ENCODE measurements at regions not wholly inside any gene's neighbourhood (a gene's known extent, or its start where the extent isn't known, plus 50 kb on each side); places are given as distances from the start of the nearest gene placed in this dataset.
A peak's percentile ranks its signal among the peaks of the same experiment; 100 is the strongest.

DNA sequence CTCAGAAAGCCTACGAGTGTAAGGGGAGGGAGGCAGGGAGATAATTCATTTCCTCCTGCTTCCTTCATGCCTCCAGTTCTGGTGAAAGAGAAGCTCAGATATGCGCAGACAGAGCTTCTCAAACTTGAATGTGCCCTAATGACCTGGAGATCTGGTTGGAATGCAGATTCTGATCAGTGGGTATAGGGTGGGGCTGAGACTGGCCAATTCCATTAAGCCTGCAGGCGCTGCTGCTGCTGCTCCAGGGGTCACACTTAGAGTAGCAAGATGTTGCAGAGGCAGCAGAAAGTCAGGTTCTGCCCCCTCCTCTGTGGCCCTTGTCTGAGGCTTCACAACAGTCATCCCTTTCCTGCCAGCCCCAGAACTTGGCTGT, 161.0 kb downstream of the DHX35 start:
- Histone ChIP-seq H3K9me3 (no peaks in the 10 kb centered on the region), H3K36me3 (replicated peaks in 1 of 2; ENCODE audit: insufficient read depth in 1 of 2, low read depth in 2 of 2) (no peaks in the 10 kb centered on the region), H3K27me3 (no peaks in the 10 kb centered on the region), H3K4me3 (no peak overlapping the region), H3K27ac (no peak overlapping the region), H3K4me1 (no peaks in the 10 kb centered on the region)
- ATAC-seq, result no peak
- intact Hi-C loops (cut with DNase I), result no loop called here
- no peak for DNase-seq
- WGBS, 2 donors, result 62 to 63% methylated on average over 3 of the region's 3 CpGs
- no peak for TF ChIP-seq POLR2A (IDR thresholded peaks at IDR 0.05)
- TF ChIP-seq, protein P1, sequence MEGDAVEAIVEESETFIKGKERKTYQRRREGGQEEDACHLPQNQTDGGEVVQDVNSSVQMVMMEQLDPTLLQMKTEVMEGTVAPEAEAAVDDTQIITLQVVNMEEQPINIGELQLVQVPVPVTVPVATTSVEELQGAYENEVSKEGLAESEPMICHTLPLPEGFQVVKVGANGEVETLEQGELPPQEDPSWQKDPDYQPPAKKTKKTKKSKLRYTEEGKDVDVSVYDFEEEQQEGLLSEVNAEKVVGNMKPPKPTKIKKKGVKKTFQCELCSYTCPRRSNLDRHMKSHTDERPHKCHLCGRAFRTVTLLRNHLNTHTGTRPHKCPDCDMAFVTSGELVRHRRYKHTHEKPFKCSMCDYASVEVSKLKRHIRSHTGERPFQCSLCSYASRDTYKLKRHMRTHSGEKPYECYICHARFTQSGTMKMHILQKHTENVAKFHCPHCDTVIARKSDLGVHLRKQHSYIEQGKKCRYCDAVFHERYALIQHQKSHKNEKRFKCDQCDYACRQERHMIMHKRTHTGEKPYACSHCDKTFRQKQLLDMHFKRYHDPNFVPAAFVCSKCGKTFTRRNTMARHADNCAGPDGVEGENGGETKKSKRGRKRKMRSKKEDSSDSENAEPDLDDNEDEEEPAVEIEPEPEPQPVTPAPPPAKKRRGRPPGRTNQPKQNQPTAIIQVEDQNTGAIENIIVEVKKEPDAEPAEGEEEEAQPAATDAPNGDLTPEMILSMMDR (IDR thresholded peaks at IDR 0.05), result no peak

DNA sequence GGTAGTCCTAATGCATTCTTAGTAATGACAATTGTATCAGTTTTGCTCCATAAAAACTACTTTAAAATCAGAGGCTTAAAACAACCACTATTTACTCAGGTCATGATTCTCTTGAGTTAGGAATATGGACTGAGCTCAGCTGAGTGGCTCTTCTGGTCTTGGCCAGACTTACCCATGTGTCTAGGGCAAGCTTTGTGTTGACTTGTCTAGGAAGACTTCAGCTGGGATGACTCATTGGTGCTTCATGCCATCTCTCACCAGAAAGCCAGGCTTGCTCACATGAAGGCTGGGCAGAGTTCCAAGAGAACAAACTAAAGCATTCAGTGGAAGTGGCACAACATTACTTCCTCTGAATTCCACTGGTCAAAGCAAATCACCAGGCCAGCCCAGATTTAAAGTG, 155.3 kb downstream of the DHX35 start:
- Histone ChIP-seq H3K4me3 (no peak overlapping the region), H3K4me1 (peaks cover under 1% of the 10 kb centered on the region), H3K9me3 (no peaks in the 10 kb centered on the region), H3K27me3 (no peaks in the 10 kb centered on the region), H3K27ac (no peak overlapping the region), H3K36me3 (replicated peaks in 1 of 2; ENCODE audit: insufficient read depth in 1 of 2, low read depth in 2 of 2) (no peaks in the 10 kb centered on the region)
- intact Hi-C loops (cut with DNase I), result no loop called here
- peak in 1 of 4 donors; percentile 6 for DNase-seq
- no peak for ATAC-seq
- no peak for TF ChIP-seq POLR2A (IDR thresholded peaks at IDR 0.05)
- TF ChIP-seq, protein P1 (IDR thresholded peaks at IDR 0.05), result no peak

DNA sequence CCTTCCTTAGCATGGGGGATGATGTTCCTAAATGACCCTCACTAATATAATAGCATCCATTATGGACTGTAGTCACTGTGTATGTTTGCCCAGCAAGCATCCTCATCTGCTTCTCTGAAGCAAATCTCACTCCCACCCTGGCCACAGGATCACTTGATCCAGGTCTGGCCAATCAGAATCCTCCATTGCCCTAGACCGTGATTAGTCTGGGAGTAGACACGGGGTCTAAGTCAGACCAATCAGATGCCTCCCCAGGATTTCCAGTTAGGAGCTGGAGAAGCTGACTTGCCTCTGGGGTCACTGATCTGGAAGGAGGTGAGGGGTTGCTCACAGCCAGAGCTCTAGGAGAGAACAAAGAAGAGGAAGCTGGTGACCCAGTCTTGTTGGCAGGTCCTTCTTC, 153.9 kb downstream of the DHX35 start:
- Histone ChIP-seq H3K9me3 (no peaks in the 10 kb centered on the region), H3K4me3 (no peak overlapping the region), H3K36me3 (replicated peaks in 1 of 2; ENCODE audit: insufficient read depth in 1 of 2, low read depth in 2 of 2) (no peaks in the 10 kb centered on the region), H3K27me3 (no peaks in the 10 kb centered on the region), H3K4me1 (peaks cover 5% of the 10 kb centered on the region), H3K27ac (no peak overlapping the region)
- WGBS, 2 donors, result 75 to 95% methylated on average over 2 of the region's 2 CpGs
- intact Hi-C loops (cut with DNase I), result no loop called here
- no peak for TF ChIP-seq POLR2A (IDR thresholded peaks at IDR 0.05)
- TF ChIP-seq, protein P1 (IDR thresholded peaks at IDR 0.05), result no peak
- DNase-seq, result no peak
- ATAC-seq, result no peak

DNA sequence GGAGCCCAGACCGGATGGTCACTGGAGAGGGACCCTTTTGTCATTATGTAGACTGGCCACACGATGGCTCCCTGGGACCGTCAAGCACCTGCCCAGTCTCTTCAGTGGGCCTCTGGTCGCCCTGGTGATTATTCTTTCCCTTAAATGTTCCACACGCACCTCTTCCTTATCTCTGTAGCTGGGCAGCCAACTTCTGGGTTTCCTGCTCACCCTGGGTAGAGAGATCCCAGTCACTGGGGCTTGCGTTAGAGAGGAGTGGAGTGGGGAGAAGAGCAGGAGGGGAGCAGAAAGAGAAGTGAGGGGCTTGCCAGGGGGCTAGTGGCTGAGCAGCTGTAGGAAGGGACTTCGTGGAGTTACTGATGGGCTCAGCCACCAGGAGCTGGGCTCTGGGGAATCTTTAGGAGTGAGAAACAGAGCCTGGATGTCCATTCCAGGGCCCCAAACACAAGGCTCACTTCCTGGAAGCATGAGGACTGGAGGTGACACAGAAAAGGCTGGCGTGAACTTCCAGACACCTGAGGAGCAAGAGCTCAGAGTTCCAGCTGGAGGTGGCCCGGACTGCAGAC, 150.1 kb downstream of the DHX35 start:
- DNase-seq (peak; percentile 49 to 63 (median 60)), ATAC-seq (peak; percentile 74)
- H3K27ac ChIP-seq, result no peak overlapping the region
- no peaks in the 10 kb centered on the region for H3K36me3 ChIP-seq (replicated peaks in 1 of 2; ENCODE audit: insufficient read depth in 1 of 2, low read depth in 2 of 2)
- H3K27me3 ChIP-seq, result peaks cover 0 to 4% of the 10 kb centered on the region in 2 donors
- H3K4me3 ChIP-seq, result no peak overlapping the region
- H3K9me3 ChIP-seq, result no peaks in the 10 kb centered on the region
- WGBS, 2 donors, result 20 to 27% methylated on average over 8 to 9 of the region's 9 CpGs
- intact Hi-C loops (cut with DNase I), result no loop called here
- H3K4me1 ChIP-seq, result peaks cover 5% of the 10 kb centered on the region
- TF ChIP-seq POLR2A (IDR thresholded peaks at IDR 0.05), result no peak
- TF ChIP-seq, protein P1 (IDR thresholded peaks at IDR 0.05), result peak in 6 of 7 experiments; percentile 40 to 61 (median 58)

Data from body of pancreas (tissue), 4 donors.